Anterior cingulate cortex (tissue), 58 donors: ENCODE measurements at regions not wholly inside any gene's neighbourhood (a gene's known extent, or its start where the extent isn't known, plus 50 kb on each side); places are given as distances from the start of the nearest gene placed in this dataset.

Experiments used
- DNase-seq, 58 donors: peaks; one replicate each; lab custom pipeline; 2025; lab: John Stamatoyannopoulos, UW

- DNase-seq = no peak
Observed at GRCh38 chr17:73997059-73997458, 206.4 kb upstream of the RPL38 start.

- no peak for DNase-seq
Observed at GRCh38 chr17:73998249-73998648, 205.2 kb upstream of the RPL38 start.

- DNase-seq = peak in 7 of 58 donors; percentile 4 to 30 (median 21)
Observed at GRCh38 chr17:73998653-73999645, 204.5 kb upstream of the RPL38 start.

- peak in 3 of 58 donors; percentile 13 to 22 (median 16) for DNase-seq
Observed at GRCh38 chr17:74001145-74001544, 202.3 kb upstream of the RPL38 start.

- no peak for DNase-seq
Observed at GRCh38 chr17:74002241-74002640, 201.2 kb upstream of the RPL38 start.

GRCh38 chr17:74004056-74004455 lies 199.4 kb upstream of the RPL38 start:
- no peak for DNase-seq

GRCh38 chr17:74005790-74006189 lies 197.7 kb upstream of the RPL38 start:
- no peak for DNase-seq

- DNase-seq = no peak
Observed at GRCh38 chr17:74006371-74006770, 197.1 kb upstream of the RPL38 start.

GRCh38 chr17:74008196-74008595 lies 195.3 kb upstream of the RPL38 start:
- peak in 1 of 58 donors; percentile 17 for DNase-seq

GRCh38 chr17:74009056-74009625 lies 194.3 kb upstream of the RPL38 start:
- DNase-seq = no peak

- no peak for DNase-seq
Observed at GRCh38 chr17:74010903-74011302, 192.6 kb upstream of the RPL38 start.

- DNase-seq = no peak
Observed at GRCh38 chr17:74011966-74012365, 191.5 kb upstream of the RPL38 start.

GRCh38 chr17:74012465-74012864 lies 191.0 kb upstream of the RPL38 start:
- no peak for DNase-seq

- DNase-seq = no peak
Observed at GRCh38 chr17:74015316-74015715, 188.2 kb upstream of the RPL38 start.

- DNase-seq = no peak
Observed at GRCh38 chr17:74015990-74016389, 187.5 kb upstream of the RPL38 start.

GRCh38 chr17:74016461-74016860 lies 187.0 kb upstream of the RPL38 start:
- no peak for DNase-seq

GRCh38 chr17:74017466-74017865 lies 186.0 kb upstream of the RPL38 start:
- DNase-seq = no peak

GRCh38 chr17:74018115-74018514 lies 185.4 kb upstream of the RPL38 start:
- DNase-seq = peak in 38 of 58 donors; percentile 3 to 69 (median 29)

- DNase-seq = no peak
Observed at GRCh38 chr17:74019271-74019670, 184.2 kb upstream of the RPL38 start.

GRCh38 chr17:74019860-74020259 lies 183.6 kb upstream of the RPL38 start:
- no peak for DNase-seq

- DNase-seq = no peak
Observed at GRCh38 chr17:74020522-74020921, 183.0 kb upstream of the RPL38 start.
